CD4-positive, alpha-beta memory T cell (primary cell): ENCODE measurements at regions not wholly inside any gene's neighbourhood (a gene's known extent, or its start where the extent isn't known, plus 50 kb on each side); places are given as distances from the start of the nearest gene placed in this dataset.

Experiments
- CTCF ChIA-PET: fragments of 350-600 bp; sonication (Branson Sonifier 250); formaldehyde crosslinking; loops from one replicate; lab custom pipeline; 2021; ENCODE audit warnings: inconsistent platforms; ENCODE audit not compliant: partially characterized antibody; lab: Charles Lee
- POLR2A ChIA-PET: fragments of 350-600 bp; sonication (Branson Sonifier 250); formaldehyde crosslinking; loops from one replicate; lab custom pipeline; 2021; ENCODE audit not compliant: partially characterized antibody; lab: Charles Lee
- DNase-seq, 5 donors: peaks; one replicate each; pipeline versions ENCODE4 v3.0.0 to v3.0.0-alpha.2; 2020 to 2022; ENCODE audit warnings: mixed read lengths in 1 of 5
- H3K27ac ChIP-seq: one replicate; pipeline ENCODE4 v1.7.0; 2013; ENCODE audit warnings: low read depth, low read length
- H3K27me3 ChIP-seq: 2 replicates; pipeline ENCODE4 v1.7.0; 2013; ENCODE audit warnings: mild to moderate bottlenecking, low read length, moderate library complexity; ENCODE audit not compliant: insufficient read depth
- H3K36me3 ChIP-seq: 2 replicates; pipeline ENCODE4 v1.7.0; 2013; ENCODE audit warnings: mild to moderate bottlenecking, low read length, moderate library complexity; ENCODE audit not compliant: insufficient read depth
- H3K4me1 ChIP-seq: 2 replicates; pipeline ENCODE4 v1.7.0; 2013; ENCODE audit warnings: mild to moderate bottlenecking, low read length, moderate library complexity; ENCODE audit not compliant: insufficient read depth
- H3K4me3 ChIP-seq, 2 donors: one replicate each; pipeline ENCODE4 v1.7.0; 2013; ENCODE audit warnings: low read length in 2 of 2, mild to moderate bottlenecking in 1 of 2
- H3K9me3 ChIP-seq, 2 donors: one replicate each; pipeline ENCODE4 v1.7.0; 2013; ENCODE audit warnings: low read length in 2 of 2, control low read depth in 1 of 2; ENCODE audit not compliant: control insufficient read depth in 1 of 2
- H3K27ac Mint-ChIP-seq, 7 donors: one replicate each; pipeline ENCODE4 v1.8.0; 2020 to 2021; ENCODE audit warnings: mixed read lengths in 7 of 7, mild to moderate bottlenecking in 6 of 7, inconsistent platforms in 3 of 7, moderate library complexity in 3 of 7
- H3K27me3 Mint-ChIP-seq, 2 donors: one replicate each; pipeline ENCODE4 v1.8.0; 2020 to 2021; ENCODE audit warnings: mixed read lengths in 2 of 2
- H3K36me3 Mint-ChIP-seq, 2 donors: one replicate each; pipeline ENCODE4 v1.8.0; 2020 to 2021; ENCODE audit warnings: mixed read lengths in 2 of 2, inconsistent platforms in 1 of 2, mild to moderate bottlenecking in 1 of 2
- H3K4me1 Mint-ChIP-seq, 4 donors: one replicate each; pipeline ENCODE4 v1.8.0; 2020 to 2021; ENCODE audit warnings: mixed read lengths in 4 of 4, mild to moderate bottlenecking in 1 of 4
- H3K4me3 Mint-ChIP-seq, 8 donors: one replicate each; pipeline ENCODE4 v1.8.0; 2020 to 2021; ENCODE audit warnings: mixed read lengths in 8 of 8, mild to moderate bottlenecking in 7 of 8, moderate library complexity in 6 of 8, inconsistent platforms in 3 of 8
- H3K9me3 Mint-ChIP-seq, 8 donors: one replicate each; pipeline ENCODE4 v1.8.0; 2020 to 2021; ENCODE audit warnings: mixed read lengths in 8 of 8, mild to moderate bottlenecking in 5 of 8, inconsistent platforms in 3 of 8, moderate library complexity in 1 of 8
- intact Hi-C: fragments of 100-400 bp; cut with micrococcal nuclease; formaldehyde crosslinking; loops from one replicate; pipeline ENCODE4 v1.15.1; 2023

- Mint-ChIP-seq H3K9me3 (peaks cover 0 to 4% (median 0%) of the 10 kb centered on the region in 8 donors), H3K36me3 (peaks cover 7 to 17% of the 10 kb centered on the region in 2 donors), H3K27me3 (no peaks in the 10 kb centered on the region), H3K27ac (no peak overlapping the region), H3K4me1 (no peaks in the 10 kb centered on the region), H3K4me3 (no peak overlapping the region)
- ChIA-PET POLR2A (no interaction called here), CTCF (no interaction called here)
- intact Hi-C loops, result no loop called here
- Histone ChIP-seq H3K27ac (no peak overlapping the region), H3K9me3 (no peaks in the 10 kb centered on the region), H3K27me3 (no peaks in the 10 kb centered on the region), H3K4me1 (no peaks in the 10 kb centered on the region), H3K36me3 (no peaks in the 10 kb centered on the region), H3K4me3 (no peak overlapping the region)
- DNase-seq, result no peak
Measured at GRCh38 chr6:2396846-2397630, 151.6 kb upstream of the GMDS start.

- Histone ChIP-seq H3K4me1 (no peaks in the 10 kb centered on the region), H3K36me3 (no peaks in the 10 kb centered on the region), H3K4me3 (no peak overlapping the region), H3K27me3 (no peaks in the 10 kb centered on the region), H3K9me3 (no peaks in the 10 kb centered on the region), H3K27ac (no peak overlapping the region)
- no peak for DNase-seq
- Mint-ChIP-seq H3K4me3 (no peak overlapping the region), H3K27ac (no peak overlapping the region), H3K4me1 (no peaks in the 10 kb centered on the region), H3K36me3 (peaks cover 3 to 14% of the 10 kb centered on the region in 2 donors), H3K9me3 (peaks cover 0 to 2% (median 0%) of the 10 kb centered on the region in 8 donors), H3K27me3 (no peaks in the 10 kb centered on the region)
- intact Hi-C loops, result no loop called here
- POLR2A ChIA-PET, result no interaction called here
- CTCF ChIA-PET, result no interaction called here
Measured at GRCh38 chr6:2396042-2396657, 150.7 kb upstream of the GMDS start.

GRCh38 chr6:2388554-2389324 lies 143.3 kb upstream of the GMDS start:
- Histone ChIP-seq H3K4me3 (no peak overlapping the region), H3K27me3 (no peaks in the 10 kb centered on the region), H3K36me3 (no peaks in the 10 kb centered on the region), H3K9me3 (no peaks in the 10 kb centered on the region), H3K27ac (no peak overlapping the region), H3K4me1 (no peaks in the 10 kb centered on the region)
- POLR2A ChIA-PET, result no interaction called here
- no peaks in the 10 kb centered on the region for H3K9me3 Mint-ChIP-seq
- no peak overlapping the region for H3K4me3 Mint-ChIP-seq
- DNase-seq, result no peak
- H3K4me1 Mint-ChIP-seq, result no peaks in the 10 kb centered on the region
- CTCF ChIA-PET, result no interaction called here
- intact Hi-C loops, result no loop called here
- peak overlapping the region in 1 of 7 donors; percentile 1 for H3K27ac Mint-ChIP-seq
- H3K27me3 Mint-ChIP-seq, result peaks cover 0 to 1% of the 10 kb centered on the region in 2 donors
- no peaks in the 10 kb centered on the region for H3K36me3 Mint-ChIP-seq

GRCh38 chr6:2387445-2387844 lies 142.0 kb upstream of the GMDS start:
- Mint-ChIP-seq H3K36me3 (no peaks in the 10 kb centered on the region), H3K27me3 (peaks cover 0 to 1% of the 10 kb centered on the region in 2 donors), H3K4me3 (no peak overlapping the region), H3K27ac (no peak overlapping the region), H3K4me1 (no peaks in the 10 kb centered on the region), H3K9me3 (no peaks in the 10 kb centered on the region)
- no peaks in the 10 kb centered on the region for H3K36me3 ChIP-seq
- intact Hi-C loops, result no loop called here
- H3K4me1 ChIP-seq, result no peaks in the 10 kb centered on the region
- H3K9me3 ChIP-seq, result no peaks in the 10 kb centered on the region
- DNase-seq, result no peak
- ChIA-PET CTCF (no interaction called here), POLR2A (no interaction called here)
- no peak overlapping the region for H3K4me3 ChIP-seq
- H3K27ac ChIP-seq, result no peak overlapping the region
- H3K27me3 ChIP-seq, result no peaks in the 10 kb centered on the region

GRCh38 chr6:2385471-2385983 lies 140.1 kb upstream of the GMDS start:
- H3K27ac Mint-ChIP-seq, result no peak overlapping the region
- Histone ChIP-seq H3K9me3 (no peaks in the 10 kb centered on the region), H3K36me3 (no peaks in the 10 kb centered on the region), H3K27me3 (no peaks in the 10 kb centered on the region), H3K4me3 (no peak overlapping the region), H3K27ac (no peak overlapping the region), H3K4me1 (no peaks in the 10 kb centered on the region)
- no peak for DNase-seq
- intact Hi-C loops, result no loop called here
- H3K4me3 Mint-ChIP-seq, result no peak overlapping the region
- CTCF ChIA-PET, result no interaction called here
- peaks cover 0 to 1% of the 10 kb centered on the region in 2 donors for H3K27me3 Mint-ChIP-seq
- no peaks in the 10 kb centered on the region for H3K36me3 Mint-ChIP-seq
- POLR2A ChIA-PET, result no interaction called here
- no peaks in the 10 kb centered on the region for H3K9me3 Mint-ChIP-seq
- no peaks in the 10 kb centered on the region for H3K4me1 Mint-ChIP-seq

- H3K27ac Mint-ChIP-seq, result peak overlapping the region in 1 of 7 donors; percentile 44
- no peaks in the 10 kb centered on the region for H3K9me3 Mint-ChIP-seq
- H3K27me3 Mint-ChIP-seq, result peaks cover 0 to 1% of the 10 kb centered on the region in 2 donors
- Histone ChIP-seq H3K27me3 (no peaks in the 10 kb centered on the region), H3K27ac (no peak overlapping the region), H3K4me1 (no peaks in the 10 kb centered on the region), H3K9me3 (no peaks in the 10 kb centered on the region), H3K4me3 (no peak overlapping the region), H3K36me3 (no peaks in the 10 kb centered on the region)
- no peaks in the 10 kb centered on the region for H3K36me3 Mint-ChIP-seq
- no peaks in the 10 kb centered on the region for H3K4me1 Mint-ChIP-seq
- ChIA-PET POLR2A (no interaction called here), CTCF (no interaction called here)
- no peak overlapping the region for H3K4me3 Mint-ChIP-seq
- intact Hi-C loops, result no loop called here
- no peak for DNase-seq
Measured at GRCh38 chr6:2384528-2384927, 139.1 kb upstream of the GMDS start.
